GM12892 (cell line): ENCODE measurements at regions not wholly inside any gene's neighbourhood (a gene's known extent, or its start where the extent isn't known, plus 50 kb on each side); places are given as distances from the start of the nearest gene placed in this dataset.

Experiments used
- POLR2A ChIP-seq: IDR thresholded peaks from 2 replicates; pipeline ENCODE4 v1.6.1; 2011; ENCODE audit warnings: low read depth, low read length, control low read depth
- POLR2AphosphoS5 ChIP-seq: IDR thresholded peaks from 2 replicates; pipeline ENCODE4 v1.6.1; 2011; ENCODE audit warnings: low read depth, low read length, control low read depth

- TF ChIP-seq POLR2AphosphoS5: no peak
- TF ChIP-seq POLR2A: no peak
Observed at GRCh38 chr4:14225688-14226207, 598.2 kb upstream of the BOD1L1 start.
